ENCODE measurements at regions not wholly inside any gene's neighbourhood (a gene's known extent, or its start where the extent isn't known, plus 50 kb on each side); places are given as distances from the start of the nearest gene placed in this dataset.
A peak's percentile ranks its signal among the peaks of the same experiment; 100 is the strongest.
"Not testable (repeated sequence)": the region's sequence is repeated elsewhere in the genome, so short reads cannot be mapped to it uniquely, and the experiment has no call there.

DNA sequence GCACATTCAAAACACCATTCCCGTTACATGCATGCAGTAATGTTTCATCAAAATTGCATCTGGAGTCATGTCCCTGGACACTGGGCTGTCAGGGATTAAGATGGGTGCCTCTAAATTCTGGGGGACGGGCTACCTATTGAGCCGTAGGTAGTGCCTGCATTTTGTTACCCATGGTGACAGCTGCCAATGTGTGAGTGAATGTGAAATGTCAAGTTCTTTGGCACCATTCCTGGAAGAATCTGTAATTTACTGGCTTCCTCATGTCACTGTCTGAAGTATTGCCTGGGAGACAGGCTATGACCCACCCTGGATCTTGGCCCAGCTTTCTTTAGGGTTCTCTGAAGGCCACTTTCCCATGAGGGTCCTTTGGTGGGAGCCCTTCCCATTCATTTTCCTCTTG, 266.1 kb downstream of the TSHZ3 start:
- ATAC-seq: no peak

DNA sequence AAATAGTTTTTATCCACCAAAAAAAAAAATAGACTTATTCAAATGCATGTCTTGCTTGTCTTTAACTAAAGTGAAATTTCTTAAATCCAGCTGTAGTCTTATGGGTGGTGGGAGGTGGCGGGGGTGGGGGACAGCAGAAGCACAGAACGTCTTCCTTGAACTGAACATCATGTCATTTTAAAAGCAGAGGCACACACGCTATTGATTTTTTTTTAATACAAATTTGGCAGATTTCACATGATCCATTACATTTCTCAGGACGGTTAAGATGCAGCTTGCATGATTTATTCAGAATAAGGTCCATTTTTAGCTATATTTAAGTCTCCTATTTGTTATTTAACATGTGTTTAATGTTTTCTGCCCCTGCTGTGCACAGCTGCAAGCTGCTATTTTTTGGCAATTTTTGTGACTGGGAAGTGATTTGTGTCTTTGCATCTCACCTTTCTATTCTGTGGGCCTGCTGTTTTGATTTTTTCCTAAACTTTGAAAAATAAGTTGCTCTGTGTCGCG, 274.0 kb downstream of the TSHZ3 start:
- ATAC-seq: no peak

DNA sequence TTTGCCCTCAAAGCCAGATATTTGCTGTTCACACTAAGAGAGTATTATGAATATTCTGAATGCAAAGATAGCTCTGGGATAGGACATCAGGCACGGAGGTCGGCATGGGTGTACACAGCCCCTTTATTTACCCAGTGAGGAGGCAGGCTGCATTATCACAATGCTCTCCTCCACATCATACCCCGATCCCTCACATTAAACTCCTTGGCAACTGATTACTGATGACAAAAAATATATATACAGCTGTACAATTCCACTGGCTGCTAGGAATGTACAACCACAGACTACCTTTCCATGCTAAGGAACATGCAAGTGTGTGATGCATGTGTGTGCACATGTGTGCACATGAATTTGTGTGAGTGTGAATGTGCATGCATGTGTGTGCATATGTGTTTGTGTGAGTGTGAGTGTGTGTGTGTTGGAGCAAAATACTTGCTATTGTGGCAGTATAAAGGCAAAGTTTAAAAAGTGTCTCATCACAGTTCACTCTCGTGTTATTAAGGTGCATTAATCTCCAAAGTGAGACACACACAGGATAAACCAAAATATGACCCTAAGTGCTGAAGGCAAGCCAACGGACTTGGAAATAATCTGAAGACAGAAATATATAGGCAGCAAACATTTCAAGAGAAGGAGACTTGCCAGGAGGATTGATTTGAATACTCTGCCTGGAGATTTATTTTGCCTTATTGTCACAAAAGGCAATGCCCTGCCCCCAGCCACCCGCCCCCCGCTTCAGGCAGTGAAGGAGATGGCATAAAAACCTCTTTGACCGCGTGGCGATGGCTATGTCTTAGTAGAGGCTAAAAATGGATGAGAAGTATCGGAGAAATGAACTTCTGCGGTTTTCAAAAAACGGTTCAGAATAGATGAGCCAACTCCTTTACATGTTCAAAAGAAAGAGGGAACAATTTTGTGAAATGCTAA, 274.8 kb downstream of the TSHZ3 start:
- ATAC-seq: no peak

DNA sequence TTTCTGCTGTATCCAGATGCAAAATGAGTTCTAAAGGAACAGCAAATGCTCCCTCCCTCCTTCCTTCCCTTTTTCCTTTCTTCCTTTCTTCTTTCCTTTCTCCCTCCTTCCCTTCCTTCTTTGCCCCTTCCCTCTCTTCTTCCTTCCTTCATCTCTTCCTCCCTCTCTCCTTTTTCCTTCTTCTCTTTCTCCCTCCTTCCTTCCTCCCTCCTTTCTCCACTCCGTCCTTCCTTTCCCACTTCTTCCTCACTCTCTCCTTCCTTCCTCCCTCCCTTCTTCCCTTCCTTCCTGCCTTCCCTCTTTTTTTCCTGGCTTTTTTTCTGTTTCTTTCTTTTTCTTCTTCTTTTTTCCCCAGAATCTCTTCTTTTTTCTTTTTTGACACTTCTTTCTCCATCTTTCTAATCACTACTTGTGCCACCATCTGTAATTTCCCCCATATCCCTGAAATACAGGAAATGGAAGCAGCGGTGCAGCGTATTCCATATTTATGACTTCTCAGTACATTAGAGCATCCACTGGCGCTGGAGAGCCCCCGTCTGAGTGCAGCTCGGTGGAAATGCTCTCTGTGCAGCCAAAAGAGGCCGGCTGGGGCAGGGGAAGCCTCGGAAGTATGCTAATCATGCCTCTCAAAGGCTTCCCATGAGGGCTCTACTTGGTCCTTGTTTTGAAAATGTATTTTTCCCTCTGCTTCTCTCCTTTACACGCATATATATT, 275.6 kb downstream of the TSHZ3 start:
- no peak for ATAC-seq

DNA sequence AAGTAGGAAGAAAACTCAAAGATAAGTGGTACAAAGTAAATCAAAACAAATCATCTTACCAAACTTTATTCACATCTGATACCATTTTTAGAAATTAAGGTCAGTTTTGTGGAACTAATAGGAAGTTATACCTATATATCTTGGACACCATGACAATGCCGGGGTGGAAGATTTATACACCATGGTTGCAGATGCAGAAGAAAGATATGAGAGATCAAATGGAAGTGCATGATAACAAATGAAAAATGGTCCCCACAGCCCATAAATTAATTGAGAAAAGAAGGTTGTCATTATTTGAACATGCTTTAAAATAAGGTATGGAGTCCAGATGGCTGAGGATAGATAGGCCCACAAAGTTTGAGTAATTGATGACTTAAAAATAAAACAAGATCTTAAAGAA, 276.8 kb downstream of the TSHZ3 start:
- no peak for ATAC-seq

DNA sequence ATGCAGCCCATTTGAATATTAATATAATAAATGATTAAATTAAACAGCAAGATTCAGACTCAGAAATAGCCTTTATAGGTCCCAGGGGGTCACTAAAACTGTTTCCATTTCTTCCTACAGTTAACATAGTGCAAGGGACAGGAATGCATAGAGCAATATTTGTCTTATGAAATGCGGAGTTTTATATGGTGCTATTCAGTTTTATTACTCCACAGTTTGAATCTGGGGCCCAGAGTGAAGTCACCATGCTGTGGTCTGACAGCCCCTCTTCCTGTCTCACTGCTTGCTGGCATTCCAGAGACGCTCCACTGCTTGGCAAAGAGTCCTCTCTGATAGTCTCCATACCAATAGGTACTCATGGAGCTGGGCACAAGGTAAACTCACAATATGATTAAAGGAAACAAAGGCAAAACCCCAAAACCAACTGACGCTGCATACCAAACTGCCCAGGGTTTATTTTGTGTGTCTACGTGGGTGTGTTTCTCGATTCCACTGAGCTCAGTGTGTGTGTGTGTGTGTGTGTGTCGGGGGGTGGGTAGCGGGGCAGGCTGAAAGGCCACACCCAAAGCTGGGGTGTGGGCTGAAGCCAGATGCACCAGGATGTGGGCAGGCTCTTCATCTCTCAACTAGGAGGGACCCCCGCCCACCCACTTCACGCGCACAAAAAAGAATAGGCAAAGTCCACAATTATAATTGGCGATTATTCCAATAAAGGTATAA, 277.9 kb downstream of the TSHZ3 start:
- no peak for ATAC-seq

DNA sequence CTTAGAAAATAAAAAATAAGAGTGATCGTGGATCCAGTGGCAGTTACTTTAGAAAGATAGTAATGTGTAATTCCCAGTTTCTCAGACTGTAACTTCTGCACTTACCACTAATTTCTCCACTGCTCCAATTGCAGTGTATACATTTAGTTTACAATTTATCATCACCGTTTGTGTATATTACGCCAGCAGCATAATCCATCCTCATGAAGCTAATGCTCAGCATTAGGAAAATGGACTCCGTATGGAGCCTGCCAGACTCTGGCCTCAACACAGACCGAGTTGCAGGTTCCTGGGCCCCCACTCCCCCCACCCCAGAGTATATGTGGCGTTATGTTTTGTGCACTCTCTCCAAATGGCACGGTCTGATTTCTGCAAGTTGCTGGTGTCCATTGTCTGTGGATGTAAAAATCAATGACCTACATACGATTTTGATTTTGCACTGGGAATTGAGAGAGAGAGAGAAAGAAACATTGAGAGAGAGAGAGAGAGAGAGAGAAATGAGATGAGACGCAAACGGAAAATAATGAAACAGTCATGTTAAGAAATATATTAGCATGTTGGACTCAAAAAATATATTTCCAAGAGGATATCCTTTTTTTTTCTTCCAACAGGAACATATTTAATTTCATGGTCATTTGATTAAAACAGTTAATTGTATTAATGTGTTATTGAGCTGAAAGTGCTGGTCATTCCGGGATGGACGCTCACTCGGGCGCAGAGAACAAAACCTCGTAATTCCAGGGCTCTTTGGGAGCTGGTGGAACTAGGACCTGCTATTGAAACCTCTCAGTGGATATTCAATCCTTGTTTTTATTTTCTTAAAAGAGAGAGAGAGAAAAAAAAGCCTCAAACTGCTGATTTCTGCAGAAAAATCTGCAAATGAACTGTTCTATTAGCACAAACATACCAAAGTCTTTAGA, 278.8 kb downstream of the TSHZ3 start:
- ATAC-seq: no peak

DNA sequence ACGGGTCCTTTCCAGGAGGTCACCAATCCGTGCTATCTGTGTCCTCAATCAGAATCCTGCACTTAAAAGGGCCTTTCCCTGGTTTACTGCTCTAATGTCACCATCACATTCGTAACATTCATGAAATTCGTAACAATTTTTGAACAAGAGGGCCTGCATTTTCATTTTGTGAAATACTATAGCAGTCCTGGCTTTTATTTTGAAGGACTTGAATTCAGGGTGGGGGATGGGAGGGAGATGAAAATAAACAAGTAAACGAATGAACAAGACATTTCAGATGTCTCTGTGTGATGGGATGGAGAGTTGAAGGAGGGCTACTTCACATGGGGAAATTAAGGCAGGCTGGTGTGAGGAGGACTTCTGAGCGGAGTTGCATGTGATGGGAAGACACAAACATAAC, 281.0 kb downstream of the TSHZ3 start:
- ATAC-seq: no peak

DNA sequence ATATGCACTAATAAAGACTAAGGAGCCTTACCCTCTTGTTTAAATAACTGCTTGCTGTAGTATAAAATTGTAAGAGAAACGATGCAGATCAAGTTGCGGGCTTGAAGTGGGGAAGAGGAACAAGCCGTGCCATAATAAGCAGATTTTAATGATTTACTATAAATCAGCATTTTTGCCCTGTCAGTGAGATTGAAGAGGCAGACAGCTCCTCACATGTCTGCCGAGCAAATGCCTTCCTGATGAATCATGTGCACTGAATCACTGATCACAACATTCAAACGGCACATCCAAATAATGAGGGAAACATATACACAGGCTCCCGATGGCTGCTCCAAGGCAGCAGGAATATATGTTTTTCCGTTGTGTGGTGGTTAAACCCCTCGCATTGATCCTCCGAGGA, 282.9 kb downstream of the TSHZ3 start:
- peak; percentile 53 for ATAC-seq

DNA sequence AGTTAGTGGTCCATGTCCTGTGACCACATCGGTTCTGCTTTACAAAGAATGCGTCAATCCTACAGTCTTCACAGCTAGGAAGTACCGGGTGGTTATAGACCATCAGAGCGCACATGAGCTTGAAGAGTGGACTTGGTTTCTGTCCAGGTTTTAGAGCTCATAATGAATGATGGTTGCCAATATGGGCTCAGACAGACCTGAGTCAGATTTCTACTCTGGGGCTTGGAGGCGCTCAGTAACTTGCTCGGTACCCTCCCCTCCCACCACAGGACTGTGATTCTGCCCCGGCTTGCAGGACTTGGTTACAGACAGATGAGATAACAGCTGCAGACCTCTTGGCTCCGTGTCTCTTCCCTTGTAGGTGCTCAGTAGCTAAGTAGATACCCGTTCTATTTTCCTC, 284.7 kb downstream of the TSHZ3 start:
- no peak for ATAC-seq

DNA sequence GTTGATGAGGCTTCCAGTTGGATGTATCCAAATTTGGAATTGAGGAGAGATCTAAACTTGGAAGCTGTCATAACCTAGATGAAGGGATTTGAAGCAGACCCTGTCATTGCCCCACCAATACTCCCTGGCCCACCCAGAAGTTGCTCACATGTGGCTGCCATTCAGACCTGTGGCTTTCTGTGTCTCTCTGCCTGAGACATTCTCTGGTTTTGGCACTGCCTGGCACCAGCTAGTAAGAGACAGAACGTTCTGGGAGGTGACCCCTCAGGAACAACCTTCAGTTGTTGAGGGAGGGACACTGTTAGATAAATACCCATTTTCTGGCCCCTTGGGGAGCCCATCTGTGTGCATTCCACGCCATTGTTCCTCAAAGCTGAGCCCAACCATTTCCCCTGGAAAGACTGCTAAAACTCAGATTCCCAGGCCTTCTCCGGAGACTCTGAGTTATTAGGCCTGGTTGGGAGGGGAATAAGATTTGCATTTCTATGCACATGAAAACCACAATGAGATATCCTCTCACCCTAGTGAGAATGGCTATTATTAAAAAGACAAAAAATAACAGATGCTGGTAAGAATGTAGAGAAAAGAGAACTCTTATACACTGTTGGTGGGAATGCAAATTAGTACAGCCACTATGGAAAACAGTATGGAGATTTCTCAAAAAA, 290.4 kb downstream of the TSHZ3 start:
- no peak for ATAC-seq

DNA sequence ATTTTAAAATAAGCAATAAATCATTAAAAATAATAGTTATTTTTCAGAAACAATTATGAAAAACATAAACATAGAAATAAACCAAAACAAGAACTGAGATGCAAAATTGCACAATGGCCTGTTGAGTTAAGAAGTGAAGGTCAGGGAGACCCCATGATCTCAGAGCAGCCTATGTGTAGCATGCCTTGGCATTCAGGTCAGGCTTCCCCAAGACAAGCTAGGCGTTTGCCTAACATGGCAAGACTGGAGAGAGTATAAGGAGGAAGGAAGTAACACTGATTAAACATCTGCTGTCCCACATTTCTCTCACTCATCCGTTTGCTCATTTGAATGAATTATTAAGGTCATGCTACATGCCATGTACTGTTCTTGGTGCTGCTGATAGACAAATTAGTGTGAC, 291.8 kb downstream of the TSHZ3 start:
- ATAC-seq: no peak

DNA sequence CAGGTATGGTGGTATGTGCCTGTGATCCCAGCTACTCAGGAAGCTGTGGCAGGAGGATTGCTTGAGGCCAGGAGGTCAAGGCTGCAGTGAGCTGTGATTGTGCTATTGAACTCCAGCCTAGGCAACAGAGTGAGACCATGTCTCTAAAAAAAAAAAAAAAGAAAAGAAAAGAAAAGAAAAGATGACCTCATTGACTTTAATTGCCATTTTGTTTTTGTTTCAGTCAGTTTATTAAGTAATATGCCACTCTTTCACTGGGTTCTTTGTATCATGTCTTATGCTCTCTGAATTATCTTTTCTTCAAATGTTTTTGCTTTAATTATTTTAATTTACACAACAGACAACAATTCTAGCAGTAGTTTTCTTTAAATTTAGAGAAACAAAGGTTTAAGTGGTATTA, 293.8 kb downstream of the TSHZ3 start:
- ATAC-seq: no peak

DNA sequence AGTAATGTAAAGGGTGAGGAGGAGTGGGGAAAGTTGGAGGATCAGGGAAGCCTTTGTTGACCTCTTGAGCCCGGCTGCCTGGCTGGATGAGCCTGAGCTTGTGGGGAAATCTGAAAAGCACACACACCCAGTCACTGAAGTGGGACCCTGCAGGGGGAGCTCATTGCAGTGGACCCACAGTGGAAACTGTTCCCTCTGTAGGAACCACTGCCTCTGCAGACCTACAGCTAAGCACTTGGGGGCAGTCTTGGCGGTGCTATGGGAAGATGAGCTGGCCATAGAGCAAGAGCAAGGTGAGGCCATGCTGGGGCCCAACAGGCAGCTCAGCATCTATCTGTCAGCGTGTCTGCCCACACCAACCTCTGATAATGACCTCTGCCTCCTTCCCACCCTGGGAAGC, 294.8 kb downstream of the TSHZ3 start:
- peak; percentile 57 for ATAC-seq

DNA sequence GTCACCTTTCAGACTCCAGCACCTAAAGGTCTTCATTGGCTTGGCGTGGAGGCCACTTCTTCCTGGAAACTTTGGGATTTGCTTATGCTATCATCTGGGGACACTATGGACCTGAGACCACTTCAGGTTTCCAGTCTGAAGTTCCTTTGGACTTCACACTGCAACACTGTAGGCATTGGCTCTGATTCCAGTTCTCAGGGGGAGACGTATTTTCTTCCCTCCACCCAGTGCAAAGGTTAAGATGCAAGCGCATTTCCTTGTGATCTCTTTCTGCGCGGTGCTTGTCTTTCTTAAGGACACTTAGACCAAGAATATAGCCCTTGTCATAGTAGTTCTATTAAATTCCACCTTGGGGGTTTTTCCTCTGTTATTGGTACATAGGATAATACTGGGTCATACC, 299.8 kb downstream of the TSHZ3 start:
- no peak for ATAC-seq

DNA sequence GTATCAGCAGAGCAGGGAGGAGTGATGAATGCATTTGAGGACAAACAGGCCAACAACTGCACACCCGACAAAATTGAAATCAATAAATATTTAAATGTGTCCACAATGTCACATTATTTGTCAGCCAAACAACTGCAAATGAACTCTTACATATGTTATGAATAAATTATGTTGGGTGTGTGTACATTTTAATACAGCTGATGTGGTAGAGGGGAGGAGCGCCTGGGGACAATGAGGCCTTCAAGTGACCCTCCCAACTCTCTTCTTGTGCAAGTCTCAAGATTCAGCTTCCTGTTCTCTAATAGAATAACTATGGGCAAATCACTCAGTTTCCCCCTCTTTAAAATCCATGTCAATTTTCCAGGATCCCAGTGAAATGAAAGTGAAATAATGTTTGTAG, 303.2 kb downstream of the TSHZ3 start:
- ATAC-seq: no peak

DNA sequence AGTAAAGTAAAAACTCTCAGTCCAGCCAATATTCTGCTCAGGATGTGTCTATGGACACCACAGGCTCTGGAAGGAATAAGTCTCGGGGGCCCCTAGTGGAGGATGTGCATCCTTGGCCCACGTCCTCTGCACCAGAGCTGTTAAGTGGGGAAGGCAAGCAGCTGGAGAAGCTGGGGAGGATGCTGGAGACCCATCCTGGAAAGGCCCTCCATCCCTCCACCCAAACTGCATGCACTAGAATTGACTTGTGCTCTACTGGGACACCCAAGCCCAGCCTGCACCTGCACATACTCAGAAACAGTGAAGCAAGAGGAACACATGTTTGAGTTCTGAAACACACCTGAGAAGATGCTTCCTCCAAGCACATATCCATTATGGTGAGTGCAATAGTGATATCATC, 307.8 kb downstream of the TSHZ3 start:
- ATAC-seq: no peak

DNA sequence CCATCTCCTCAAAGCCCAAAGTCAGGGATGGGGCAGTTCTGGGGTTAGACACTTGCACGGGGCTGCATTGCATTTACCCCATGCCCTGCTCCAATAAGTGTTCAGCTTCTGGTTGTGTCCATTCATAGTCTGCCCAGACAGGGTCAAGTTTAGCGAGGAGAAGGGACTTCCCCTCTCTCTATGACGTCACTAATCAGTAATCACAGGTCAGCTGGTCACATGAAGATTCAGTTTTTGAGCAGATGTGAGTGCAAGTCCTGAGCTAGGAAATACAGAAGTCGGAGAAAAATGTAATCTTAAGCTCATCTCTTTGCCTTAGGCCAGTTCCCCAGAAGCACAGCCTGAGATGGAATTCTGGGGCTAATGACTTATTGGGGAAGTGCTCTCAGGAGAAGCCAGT, 310.1 kb downstream of the TSHZ3 start:
- no peak for ATAC-seq

DNA sequence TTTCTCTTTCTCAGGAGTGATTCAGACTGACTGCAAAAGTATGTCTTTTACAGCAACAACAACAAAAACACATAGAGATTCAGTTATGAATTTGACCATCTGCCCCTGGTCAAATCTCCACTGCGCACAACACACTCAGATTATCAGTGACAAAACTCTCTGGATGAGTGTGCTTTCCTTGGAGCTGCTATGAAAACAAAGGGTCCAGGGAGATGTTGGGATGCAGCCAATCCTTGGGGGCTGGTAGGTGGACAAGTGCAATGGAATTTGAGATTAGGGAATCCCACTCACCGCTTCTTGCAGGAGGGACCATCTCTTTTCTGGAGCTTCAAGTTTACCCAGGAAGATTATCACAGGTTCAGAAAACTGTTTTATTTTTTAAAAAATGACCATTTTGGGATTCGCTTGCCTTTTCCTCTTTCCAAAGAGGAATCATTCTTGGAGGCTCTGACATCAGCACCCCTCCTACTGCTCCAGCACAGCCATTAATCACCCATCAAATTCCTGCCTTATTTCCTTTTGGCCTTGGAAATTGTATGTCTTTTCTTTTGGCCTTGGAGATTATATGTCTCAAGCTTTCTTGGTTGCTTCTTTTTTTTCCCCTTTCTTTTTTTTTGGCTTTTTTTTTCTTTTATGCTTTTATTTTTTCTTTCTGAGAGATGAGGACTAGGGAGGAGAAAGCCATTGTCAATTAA, 311.8 kb downstream of the TSHZ3 start:
- ATAC-seq: no peak

DNA sequence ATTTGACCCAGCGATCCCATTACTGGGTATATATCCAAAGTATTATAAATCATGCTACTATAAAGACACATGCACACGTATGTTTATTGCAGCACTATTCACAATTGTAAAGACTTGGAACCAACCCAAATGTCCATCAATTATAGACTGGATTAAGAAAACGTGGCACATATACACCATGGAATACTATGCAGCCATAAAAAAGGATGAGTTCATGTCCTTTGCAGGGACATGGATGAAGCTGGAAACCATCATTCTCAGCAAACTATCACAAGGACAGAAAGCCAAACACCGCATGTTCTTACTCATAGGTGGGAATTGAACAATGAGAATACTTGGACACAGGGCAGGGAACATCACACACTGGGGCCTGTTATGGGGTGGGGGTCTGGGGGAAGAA, 317.8 kb downstream of the TSHZ3 start:
- ATAC-seq: not testable (repeated sequence)

DNA sequence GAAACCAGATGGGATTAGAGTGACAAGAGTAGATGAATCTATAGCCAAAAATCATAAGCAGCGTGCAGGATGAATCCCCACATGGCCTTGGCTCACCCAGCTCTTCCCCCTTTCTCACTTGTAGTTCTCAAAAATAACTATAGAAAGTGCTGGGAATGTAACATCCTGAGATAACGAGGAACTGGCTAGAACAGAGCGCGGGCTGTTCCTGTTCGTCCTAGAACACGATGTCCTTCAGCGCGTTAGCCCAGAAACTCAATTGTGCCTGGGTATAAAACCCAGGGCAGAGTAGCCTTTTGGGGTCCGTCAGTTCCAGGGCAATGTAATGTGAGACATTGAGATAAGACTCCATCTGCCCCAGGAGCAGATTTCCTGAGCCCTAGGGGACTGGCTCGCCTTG, 326.2 kb downstream of the TSHZ3 start:
- no peak for ATAC-seq

Data from esophagus mucosa (tissue), 1 donor.